Stimulated activated effector memory CD8-positive, alpha-beta T cell treated with anti-CD3 and anti-CD28 coated beads, Interleukin-12 subunit alpha, Interleukin-12 subunit beta, amount 100 ng/mL, for 72 hours (primary cell): ENCODE measurements at regions not wholly inside any gene's neighbourhood (a gene's known extent, or its start where the extent isn't known, plus 50 kb on each side); places are given as distances from the start of the nearest gene placed in this dataset.

Source experiments
- ATAC-seq: fragments of 150-1000 bp; cut with Tn5 transposase; 2 replicates; pipeline ENCODE4 v1.10.0; 2021
- DNase-seq, 2 donors: peaks; one replicate each; pipeline ENCODE4 v3.0.0; 2021 to 2022; ENCODE audit warnings: low spot score in 2 of 2
- H3K27ac Mint-ChIP-seq: one replicate; pipeline ENCODE4 v1.8.0; 2022; ENCODE audit warnings: mild to moderate bottlenecking, mixed read lengths
- H3K36me3 Mint-ChIP-seq: one replicate; pipeline ENCODE4 v1.8.0; 2022; ENCODE audit warnings: mild to moderate bottlenecking, mixed read lengths
- H3K4me1 Mint-ChIP-seq: one replicate; pipeline ENCODE4 v1.8.0; 2022; ENCODE audit warnings: mixed read lengths
- H3K4me3 Mint-ChIP-seq: one replicate; pipeline ENCODE4 v1.8.0; 2022; ENCODE audit warnings: mild to moderate bottlenecking, mixed read lengths
- H3K9me3 Mint-ChIP-seq: one replicate; pipeline ENCODE4 v1.8.0; 2022; ENCODE audit warnings: mixed read lengths

DNA sequence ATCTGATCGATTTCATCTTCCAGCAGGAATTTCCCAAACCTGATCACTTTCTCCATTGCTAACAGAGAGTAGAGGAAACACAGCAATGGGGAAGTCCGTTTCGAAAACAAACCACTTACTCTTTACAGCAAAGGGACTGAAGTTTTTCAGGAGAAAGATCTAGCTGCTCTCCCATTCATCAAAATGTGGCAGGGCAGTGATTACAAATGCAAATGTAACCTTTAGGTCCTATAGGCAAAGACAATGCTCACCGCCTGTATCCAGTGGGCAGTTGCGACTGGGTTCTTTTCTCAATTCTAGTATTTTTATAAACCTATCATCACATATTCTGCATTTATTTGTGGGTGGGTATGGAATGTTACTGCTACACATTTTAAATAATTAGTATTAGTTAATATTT is 218.0 kb upstream of the ZFHX3 start:
- ATAC-seq (no peak), DNase-seq (no peak)
- H3K36me3 Mint-ChIP-seq, result no peaks in the 10 kb centered on the region
- H3K4me3 Mint-ChIP-seq, result no peak overlapping the region
- H3K27ac Mint-ChIP-seq, result no peak overlapping the region
- peaks cover 3% of the 10 kb centered on the region for H3K9me3 Mint-ChIP-seq
- H3K4me1 Mint-ChIP-seq, result no peaks in the 10 kb centered on the region

GRCh38 chr16:73265124-73265837 is 217.4 kb upstream of the ZFHX3 start:
- no peaks in the 10 kb centered on the region for H3K4me1 Mint-ChIP-seq
- H3K9me3 Mint-ChIP-seq, result peaks cover 5% of the 10 kb centered on the region
- H3K36me3 Mint-ChIP-seq, result no peaks in the 10 kb centered on the region
- H3K27ac Mint-ChIP-seq, result no peak overlapping the region
- no peak for DNase-seq
- H3K4me3 Mint-ChIP-seq, result no peak overlapping the region
- no peak for ATAC-seq

GRCh38 chr16:73262931-73263330 is 215.0 kb upstream of the ZFHX3 start:
- no peaks in the 10 kb centered on the region for H3K4me1 Mint-ChIP-seq
- H3K9me3 Mint-ChIP-seq, result peaks cover 10% of the 10 kb centered on the region
- no peak overlapping the region for H3K4me3 Mint-ChIP-seq
- ATAC-seq, result no peak
- no peak overlapping the region for H3K27ac Mint-ChIP-seq
- DNase-seq, result no peak
- no peaks in the 10 kb centered on the region for H3K36me3 Mint-ChIP-seq

GRCh38 chr16:73255031-73255430 is 207.1 kb upstream of the ZFHX3 start:
- peaks cover 7% of the 10 kb centered on the region for H3K9me3 Mint-ChIP-seq
- no peak overlapping the region for H3K27ac Mint-ChIP-seq
- ATAC-seq, result no peak
- H3K4me3 Mint-ChIP-seq, result no peak overlapping the region
- H3K36me3 Mint-ChIP-seq, result no peaks in the 10 kb centered on the region
- no peak for DNase-seq
- H3K4me1 Mint-ChIP-seq, result no peaks in the 10 kb centered on the region

DNA sequence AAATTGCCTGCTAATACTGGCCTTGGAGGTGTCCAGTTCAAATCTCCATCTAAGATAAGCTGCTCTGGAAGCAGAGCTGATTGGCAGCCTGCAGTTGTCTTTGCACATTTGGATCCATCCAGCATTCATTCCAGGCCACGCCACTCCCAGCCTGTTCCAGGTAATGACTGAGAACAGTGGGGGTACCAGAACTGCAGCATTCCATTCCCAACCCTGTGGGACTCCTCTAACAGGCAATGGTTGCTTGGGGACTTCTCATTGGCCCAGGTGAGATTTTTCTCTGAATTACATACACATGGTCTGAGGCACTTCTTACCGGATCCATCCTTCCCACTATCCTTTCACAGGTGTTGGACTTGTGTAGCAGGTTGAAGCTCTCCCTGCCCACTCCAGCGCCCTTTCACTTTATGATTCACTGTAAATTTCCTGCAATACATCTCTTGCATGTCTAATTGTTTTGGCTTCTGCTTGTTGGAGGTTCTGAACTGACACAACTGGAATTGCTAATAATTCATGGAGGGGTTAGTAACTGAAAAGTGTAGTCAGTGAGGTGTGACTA is 206.1 kb upstream of the ZFHX3 start:
- no peak overlapping the region for H3K27ac Mint-ChIP-seq
- H3K4me3 Mint-ChIP-seq, result no peak overlapping the region
- no peaks in the 10 kb centered on the region for H3K36me3 Mint-ChIP-seq
- no peak for ATAC-seq
- peaks cover 7% of the 10 kb centered on the region for H3K9me3 Mint-ChIP-seq
- no peaks in the 10 kb centered on the region for H3K4me1 Mint-ChIP-seq
- no peak for DNase-seq

- Mint-ChIP-seq H3K36me3 (no peaks in the 10 kb centered on the region), H3K9me3 (peaks cover 4% of the 10 kb centered on the region), H3K4me1 (no peaks in the 10 kb centered on the region), H3K4me3 (no peak overlapping the region), H3K27ac (no peak overlapping the region)
- no peak for DNase-seq
- ATAC-seq, result no peak
Measured at GRCh38 chr16:73252446-73252845, 204.5 kb upstream of the ZFHX3 start.

DNA sequence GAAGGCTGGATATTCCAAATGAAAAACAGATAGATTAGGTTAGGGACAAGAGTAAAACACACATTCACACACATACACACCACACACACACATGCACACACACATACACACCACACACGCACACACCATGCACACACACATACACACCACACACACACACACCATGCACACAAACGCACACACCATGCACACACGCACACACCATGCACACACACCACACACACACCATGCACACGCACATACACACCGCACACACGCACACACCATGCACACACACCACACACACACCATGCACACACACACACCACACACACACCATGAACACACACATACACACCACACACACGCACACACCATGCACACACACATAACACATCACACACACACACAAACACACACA is 203.7 kb upstream of the ZFHX3 start:
- no peaks in the 10 kb centered on the region for H3K4me1 Mint-ChIP-seq
- no peaks in the 10 kb centered on the region for H3K36me3 Mint-ChIP-seq
- H3K9me3 Mint-ChIP-seq, result peaks cover 4% of the 10 kb centered on the region
- ATAC-seq (no peak), DNase-seq (no peak)
- H3K27ac Mint-ChIP-seq, result no peak overlapping the region
- H3K4me3 Mint-ChIP-seq, result no peak overlapping the region

DNA sequence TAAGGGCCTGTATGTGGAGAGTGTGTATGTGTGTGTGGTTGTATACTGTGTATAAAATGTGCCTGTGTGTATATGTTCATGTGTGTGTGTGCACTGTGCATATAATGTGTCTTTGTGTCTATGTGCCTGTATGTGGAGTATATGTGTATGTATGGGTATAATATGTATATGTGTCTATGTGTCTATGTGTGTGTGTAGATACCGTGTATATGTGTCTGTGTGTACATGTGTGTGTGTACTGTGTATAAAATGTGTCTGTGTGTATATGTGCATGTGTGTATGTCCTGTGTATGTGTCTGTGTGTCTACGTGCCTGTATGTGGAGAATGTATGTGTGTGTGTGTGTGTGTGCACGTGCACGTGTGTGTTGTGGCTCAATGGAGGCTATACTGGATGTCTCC is 200.4 kb upstream of the ZFHX3 start:
- no peak for ATAC-seq
- Mint-ChIP-seq H3K9me3 (no peaks in the 10 kb centered on the region), H3K27ac (no peak overlapping the region), H3K36me3 (no peaks in the 10 kb centered on the region), H3K4me3 (no peak overlapping the region), H3K4me1 (no peaks in the 10 kb centered on the region)
- no peak for DNase-seq

DNA sequence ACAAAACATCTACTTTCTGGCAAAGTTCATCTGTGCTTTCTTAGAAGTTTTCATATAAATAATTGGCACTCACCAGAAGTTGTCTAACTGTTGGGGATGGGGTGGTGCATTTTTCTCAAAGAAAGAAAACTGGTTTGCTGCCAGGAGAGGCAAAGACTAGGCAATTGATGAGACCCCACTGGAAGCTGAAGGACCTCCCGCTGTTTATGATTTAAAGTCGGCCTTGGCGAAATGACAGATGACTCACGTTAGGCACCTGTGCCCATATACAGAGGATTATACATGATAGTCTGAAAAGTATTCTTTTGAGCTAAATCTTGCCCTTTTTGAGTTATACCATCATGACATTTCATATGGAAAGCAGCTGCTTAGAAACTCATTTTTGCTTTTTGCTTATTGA is 193.0 kb upstream of the ZFHX3 start:
- ATAC-seq, result no peak

DNA sequence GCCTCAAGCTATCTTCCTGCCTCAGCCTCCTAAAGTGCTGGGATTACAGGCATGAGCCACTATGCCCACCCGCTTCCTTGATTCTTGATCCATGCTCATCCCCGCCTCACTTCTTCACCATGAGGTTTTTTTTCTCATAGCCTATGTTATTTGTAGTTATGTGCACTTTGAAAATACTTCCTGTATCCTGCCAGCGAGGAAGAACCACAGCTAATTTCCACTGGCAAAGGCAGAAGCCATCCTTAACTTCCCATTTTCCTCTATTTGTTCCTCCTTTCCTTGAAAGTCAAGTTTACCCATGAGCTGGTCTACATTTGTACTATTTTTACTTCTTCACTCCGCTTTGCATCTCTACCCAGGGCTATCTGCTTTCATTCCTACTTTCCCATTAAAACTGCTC is 189.7 kb upstream of the ZFHX3 start:
- DNase-seq, result no peak
- ATAC-seq, result no peak
- Mint-ChIP-seq H3K36me3 (no peaks in the 10 kb centered on the region), H3K4me3 (no peak overlapping the region), H3K9me3 (peaks cover 18% of the 10 kb centered on the region), H3K27ac (no peak overlapping the region), H3K4me1 (no peaks in the 10 kb centered on the region)

More for the DNA sequence above, 193.0 kb upstream of the ZFHX3 start:
- Mint-ChIP-seq H3K9me3 (peaks cover 13% of the 10 kb centered on the region), H3K36me3 (no peaks in the 10 kb centered on the region), H3K4me1 (no peaks in the 10 kb centered on the region), H3K4me3 (no peak overlapping the region), H3K27ac (no peak overlapping the region)
- DNase-seq, result no peak

- ATAC-seq, result no peak
- H3K27ac Mint-ChIP-seq, result no peak overlapping the region
- H3K4me3 Mint-ChIP-seq, result no peak overlapping the region
- no peak for DNase-seq
- H3K4me1 Mint-ChIP-seq, result peaks cover 5% of the 10 kb centered on the region
- H3K9me3 Mint-ChIP-seq, result peaks cover 28% of the 10 kb centered on the region
- no peaks in the 10 kb centered on the region for H3K36me3 Mint-ChIP-seq
Measured at GRCh38 chr16:73234496-73234895, 186.6 kb upstream of the ZFHX3 start.

DNA sequence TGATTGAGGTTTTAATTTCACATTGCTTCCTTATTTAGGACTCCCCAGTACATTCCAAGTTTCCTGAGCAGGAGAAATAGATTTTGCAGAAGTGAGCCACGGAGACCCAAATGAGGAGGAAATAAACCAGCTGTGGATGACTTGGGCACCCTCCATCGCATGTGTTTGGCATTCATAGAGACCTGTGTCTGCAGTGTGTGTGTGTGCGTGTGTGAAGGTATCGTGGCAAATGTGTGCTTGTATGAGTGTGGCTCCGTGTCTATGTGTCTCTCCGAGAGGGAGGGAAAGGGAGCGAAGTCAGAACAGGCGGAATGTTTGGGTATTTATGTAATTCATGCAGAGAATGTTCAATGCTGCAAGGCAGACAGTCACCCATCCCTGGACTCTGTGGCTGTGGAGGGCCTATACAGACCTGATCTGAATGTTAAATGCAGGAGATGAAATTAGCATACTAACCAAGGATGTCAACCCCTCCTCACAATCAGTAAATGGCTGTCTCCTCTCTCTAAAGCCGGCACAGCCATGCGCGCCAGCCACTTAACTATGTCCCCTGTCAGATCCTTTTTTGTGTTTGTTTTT is 186.0 kb upstream of the ZFHX3 start:
- Mint-ChIP-seq H3K4me1 (peaks cover 5% of the 10 kb centered on the region), H3K4me3 (no peak overlapping the region), H3K27ac (no peak overlapping the region), H3K9me3 (peaks cover 28% of the 10 kb centered on the region), H3K36me3 (no peaks in the 10 kb centered on the region)
- ATAC-seq (no peak), DNase-seq (no peak)

DNA sequence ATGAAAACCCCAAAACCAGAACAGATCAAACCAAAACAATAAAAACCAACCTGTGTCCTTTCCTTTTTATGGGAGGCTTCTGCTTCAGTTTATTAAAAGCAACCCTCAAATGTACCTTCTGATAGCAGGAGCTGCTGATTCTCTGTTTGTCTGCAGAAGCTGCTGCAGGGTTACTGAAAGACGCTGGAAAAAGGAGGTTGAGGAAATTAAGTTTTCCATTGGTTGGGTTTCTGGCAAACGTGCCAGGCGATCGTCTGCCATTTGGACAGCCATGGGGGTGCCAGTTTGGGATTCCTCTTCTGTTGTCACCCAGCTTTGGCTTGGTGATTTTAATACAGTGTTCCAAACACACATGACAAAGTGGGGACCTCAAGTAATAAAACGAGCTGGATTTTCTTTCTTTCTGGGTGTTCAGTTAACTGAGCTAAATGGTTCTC is 185.4 kb upstream of the ZFHX3 start:
- Mint-ChIP-seq H3K36me3 (no peaks in the 10 kb centered on the region), H3K4me3 (no peak overlapping the region), H3K9me3 (peaks cover 24% of the 10 kb centered on the region), H3K4me1 (peaks cover 5% of the 10 kb centered on the region), H3K27ac (no peak overlapping the region)
- ATAC-seq, result no peak
- DNase-seq, result no peak

- no peaks in the 10 kb centered on the region for H3K36me3 Mint-ChIP-seq
- no peak for DNase-seq
Measured at GRCh38 chr16:73232555-73233328, 184.8 kb upstream of the ZFHX3 start.

DNA sequence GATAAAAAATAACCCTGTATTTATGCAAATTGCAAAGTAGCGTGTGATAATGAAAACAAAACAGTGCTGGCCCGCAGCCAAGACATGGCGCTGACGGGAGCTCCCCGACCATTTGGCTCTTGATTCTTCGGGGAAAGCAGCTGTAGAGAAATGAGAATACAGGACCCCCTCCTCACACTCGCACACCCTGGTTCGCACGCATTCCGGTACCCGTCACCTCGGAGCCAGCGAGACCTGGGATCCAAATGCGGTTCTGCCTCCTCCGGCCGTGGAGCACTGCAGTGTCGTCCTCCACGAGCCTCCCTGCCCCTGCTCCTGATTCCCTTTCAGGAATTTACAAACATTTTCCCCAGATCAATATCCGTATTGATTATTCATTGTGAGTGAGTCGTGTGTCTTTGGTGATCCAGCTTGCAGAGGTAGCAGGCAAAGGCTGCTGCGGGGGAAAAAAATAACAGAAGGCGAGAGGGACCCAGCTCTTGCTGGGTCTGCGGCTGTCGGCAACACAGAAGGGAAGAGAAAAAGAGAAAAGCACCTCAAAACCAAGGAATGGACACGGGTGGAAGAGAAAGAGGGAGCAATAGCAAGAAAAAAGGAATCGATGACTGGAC is 184.1 kb upstream of the ZFHX3 start:
- no peak for ATAC-seq
- Mint-ChIP-seq H3K4me1 (peaks cover 5% of the 10 kb centered on the region), H3K36me3 (no peaks in the 10 kb centered on the region)

More at GRCh38 chr16:73232555-73233328, 184.8 kb upstream of the ZFHX3 start:
- Mint-ChIP-seq H3K4me1 (peaks cover 5% of the 10 kb centered on the region), H3K27ac (no peak overlapping the region), H3K9me3 (peaks cover 18% of the 10 kb centered on the region), H3K4me3 (no peak overlapping the region)
- ATAC-seq, result no peak

More for the DNA sequence above, 184.1 kb upstream of the ZFHX3 start:
- H3K4me3 Mint-ChIP-seq, result no peak overlapping the region
- no peak overlapping the region for H3K27ac Mint-ChIP-seq
- no peak for DNase-seq
- peaks cover 17% of the 10 kb centered on the region for H3K9me3 Mint-ChIP-seq
